GM18517 (cell line): ENCODE measurements at regions not wholly inside any gene's neighbourhood (a gene's known extent, or its start where the extent isn't known, plus 50 kb on each side); places are given as distances from the start of the nearest gene placed in this dataset.
A peak's percentile ranks its signal among the peaks of the same experiment; 100 is the strongest.

ENCODE experiments used
- ATAC-seq: cut with Tn5 transposase; IDR thresholded peaks from one replicate; pipeline ENCODE4 v1.9.1; 2021; ENCODE audit warnings: mild to moderate bottlenecking, moderate library complexity; ENCODE audit not compliant: unreplicated experiment

- ATAC-seq = no peak
Observed at GRCh38 chr2:220654322-220654721, 917.8 kb downstream of the EPHA4 start.

GRCh38 chr2:220660277-220661145 is 911.6 kb downstream of the EPHA4 start:
- ATAC-seq = no peak

GRCh38 chr2:220662431-220662830 is 909.7 kb downstream of the EPHA4 start:
- no peak for ATAC-seq

GRCh38 chr2:220663065-220663464 is 909.0 kb downstream of the EPHA4 start:
- ATAC-seq = no peak

DNA sequence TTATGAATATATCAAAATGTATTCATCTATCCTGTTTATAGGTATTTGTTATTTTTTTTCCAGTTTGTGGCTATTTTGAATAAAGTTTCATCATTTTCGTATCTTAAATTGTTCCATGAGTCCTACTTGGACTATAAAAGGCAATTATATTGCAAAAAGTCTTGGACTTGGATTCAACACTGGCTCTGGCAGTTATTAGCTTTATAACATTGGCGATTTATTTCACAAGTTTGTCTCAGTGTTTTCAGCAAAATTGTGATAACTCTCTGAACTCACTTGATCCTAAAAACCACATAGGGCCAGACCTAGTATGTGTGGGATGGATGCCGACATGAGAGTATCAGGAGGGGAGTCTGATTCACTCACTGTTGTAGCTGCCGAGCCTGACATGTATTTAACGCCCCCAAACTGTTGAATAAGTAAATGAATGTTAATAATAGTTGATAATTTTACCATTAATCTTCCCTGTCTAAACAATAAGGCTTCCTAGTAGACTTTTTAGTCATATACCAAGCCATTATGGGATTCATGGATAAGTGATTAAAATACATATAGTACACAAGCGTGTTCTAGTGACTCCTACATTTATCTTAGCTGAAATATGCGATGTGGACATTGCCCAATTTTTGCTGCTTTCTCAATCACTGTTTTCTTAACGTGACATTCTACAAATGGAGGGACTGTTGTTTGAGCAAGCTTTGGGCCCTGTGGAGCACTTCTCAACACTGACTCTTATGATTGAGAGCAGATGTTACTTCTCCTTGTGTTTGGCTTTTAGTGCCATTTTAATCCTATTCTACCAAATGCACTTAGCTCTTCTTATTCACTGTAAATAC is 907.6 kb downstream of the EPHA4 start:
- no peak for ATAC-seq

DNA sequence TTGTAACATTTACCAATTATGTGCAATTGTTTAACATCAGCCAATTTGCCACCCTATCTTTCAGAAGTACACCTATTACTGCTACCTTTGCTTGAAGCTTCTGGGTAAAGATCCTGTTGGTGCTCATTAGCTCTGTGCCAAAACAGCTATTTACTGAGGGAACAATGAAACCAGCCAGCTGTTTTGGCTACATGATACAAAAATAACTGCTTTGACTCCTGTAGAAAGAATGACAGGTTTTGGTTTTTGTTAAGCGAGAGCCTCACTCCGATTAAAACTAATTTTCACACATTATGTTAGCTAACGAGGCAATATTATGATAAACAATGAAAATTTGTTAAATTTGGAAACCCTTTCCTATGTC is 907.0 kb downstream of the EPHA4 start:
- no peak for ATAC-seq

- no peak for ATAC-seq
Observed at GRCh38 chr2:220669324-220669723, 902.8 kb downstream of the EPHA4 start.

DNA sequence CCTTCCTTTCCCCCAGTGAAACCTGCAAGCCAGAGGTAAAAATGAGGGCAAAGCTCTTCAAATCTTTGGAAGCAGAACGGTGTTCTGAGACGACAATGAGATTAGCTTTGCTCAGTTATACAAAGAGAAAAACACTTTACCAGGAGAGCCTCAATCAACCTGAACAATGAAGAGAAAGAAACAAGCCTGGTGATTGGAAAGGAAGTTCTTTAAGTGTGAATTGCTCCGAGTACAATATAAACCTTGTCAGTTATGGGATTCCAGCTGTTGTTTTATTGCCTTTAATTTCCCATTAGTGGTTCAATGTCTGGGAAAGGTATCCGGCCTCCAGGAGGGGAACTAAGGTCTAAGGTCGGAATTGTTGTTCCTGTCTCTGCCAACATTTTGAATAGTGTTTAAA is 901.6 kb downstream of the EPHA4 start:
- ATAC-seq = no peak

DNA sequence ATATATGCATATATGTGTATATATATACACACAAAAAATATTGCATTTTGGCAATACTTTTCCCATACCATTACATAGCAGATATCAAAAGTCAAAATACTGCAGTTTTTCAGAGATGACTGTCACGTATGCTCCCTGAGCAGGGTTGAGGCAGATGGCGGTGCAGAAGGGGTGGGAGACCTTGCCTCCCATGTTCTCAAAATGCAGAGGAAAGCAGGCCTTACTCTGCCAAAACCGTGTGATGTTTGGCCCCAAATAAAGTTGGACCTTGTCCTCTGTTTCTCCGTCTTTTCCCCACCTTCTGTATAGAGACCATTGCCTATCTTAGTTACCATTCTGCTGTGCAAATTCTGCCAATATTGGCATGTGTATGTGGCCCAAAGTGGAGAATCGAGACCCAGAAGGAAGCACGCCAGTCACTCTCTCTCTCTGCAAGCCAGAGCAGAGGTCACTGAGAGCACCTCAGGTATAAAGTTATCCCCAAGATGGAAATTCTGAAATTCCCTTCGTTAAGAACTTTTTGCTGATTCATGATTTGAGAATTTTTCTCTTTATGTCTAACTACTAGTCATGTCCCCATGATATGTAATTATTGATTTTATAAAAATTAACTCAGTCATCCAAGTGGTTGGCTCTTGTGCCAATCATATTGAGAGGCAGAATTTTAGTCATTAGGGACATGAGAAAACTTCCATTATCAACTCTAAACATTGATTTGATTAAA is 898.8 kb downstream of the EPHA4 start:
- ATAC-seq = no peak

GRCh38 chr2:220674033-220674432 is 898.1 kb downstream of the EPHA4 start:
- ATAC-seq = no peak

DNA sequence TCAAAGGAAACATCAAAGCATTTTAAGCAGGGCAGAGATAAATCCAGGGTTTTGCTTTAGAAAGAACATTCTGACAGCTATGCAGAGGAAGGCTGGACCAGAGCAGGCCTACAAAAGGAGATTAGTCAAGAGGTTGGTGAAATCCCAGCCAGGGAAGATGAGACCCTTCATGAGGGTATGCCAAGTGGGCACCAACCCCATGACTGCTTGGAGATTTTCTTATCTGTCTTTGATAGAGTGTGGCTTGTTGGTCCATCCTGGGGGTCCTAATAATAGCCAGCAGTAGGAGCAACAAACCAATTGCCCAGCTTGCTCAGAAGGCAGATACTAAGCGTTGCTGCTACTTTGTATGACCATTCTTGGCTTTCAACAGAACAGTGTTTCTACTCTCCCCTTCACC is 895.4 kb downstream of the EPHA4 start:
- ATAC-seq = no peak

DNA sequence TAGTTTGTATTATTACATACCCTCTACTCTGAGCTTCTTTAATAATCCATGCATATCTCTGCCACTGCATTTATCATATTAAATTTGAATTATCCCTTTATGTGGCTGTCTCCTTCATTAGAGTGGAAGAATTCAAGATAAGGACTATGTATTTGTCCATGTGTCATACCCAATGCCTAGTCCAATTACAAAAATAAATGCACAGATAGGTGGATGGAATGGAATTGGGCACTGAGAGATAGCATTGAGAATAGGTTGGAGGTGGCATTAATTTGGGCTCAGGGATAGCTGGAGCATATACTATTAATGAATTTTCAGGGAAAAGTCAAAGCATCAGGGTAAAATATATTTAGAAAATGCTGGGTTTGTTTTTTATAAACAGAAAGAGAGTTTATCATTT is 893.2 kb downstream of the EPHA4 start:
- ATAC-seq = no peak

DNA sequence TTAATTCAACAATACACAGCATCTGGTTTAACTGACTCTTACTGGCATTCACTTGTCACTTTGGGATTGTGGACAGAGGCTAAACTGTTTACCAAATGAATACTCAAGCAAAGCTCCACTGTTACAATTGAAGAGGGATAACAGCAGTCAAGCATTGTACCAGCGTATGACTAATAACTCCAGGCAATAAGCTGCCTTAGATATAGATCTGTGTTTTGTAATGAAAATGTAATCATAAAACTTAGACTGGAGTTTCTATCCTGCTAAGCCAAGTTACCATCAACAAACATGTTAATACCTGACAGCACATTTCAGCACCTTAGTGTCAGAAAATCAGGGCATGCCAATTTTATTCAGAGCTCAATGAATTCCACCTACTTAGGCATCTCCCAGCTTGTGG is 889.5 kb downstream of the EPHA4 start:
- no peak for ATAC-seq

DNA sequence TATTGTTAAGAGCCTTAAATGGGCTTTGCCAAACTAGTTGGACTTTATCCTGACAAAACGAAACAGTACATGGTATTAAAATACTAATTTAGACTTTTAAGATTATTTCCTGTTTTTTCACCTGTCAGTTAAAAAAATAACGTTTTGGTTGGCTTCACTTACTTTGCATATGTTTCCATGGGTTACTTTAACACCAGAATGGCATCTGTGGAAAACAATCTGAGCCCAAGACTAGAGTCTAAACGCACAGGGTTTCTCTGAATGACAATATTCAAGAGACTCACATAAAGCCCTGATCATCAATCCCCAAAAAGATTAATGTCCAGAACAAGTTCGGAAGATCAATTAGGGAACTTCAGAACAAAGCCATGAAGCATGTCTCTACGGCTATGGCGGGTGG is 888.0 kb downstream of the EPHA4 start:
- no peak for ATAC-seq

DNA sequence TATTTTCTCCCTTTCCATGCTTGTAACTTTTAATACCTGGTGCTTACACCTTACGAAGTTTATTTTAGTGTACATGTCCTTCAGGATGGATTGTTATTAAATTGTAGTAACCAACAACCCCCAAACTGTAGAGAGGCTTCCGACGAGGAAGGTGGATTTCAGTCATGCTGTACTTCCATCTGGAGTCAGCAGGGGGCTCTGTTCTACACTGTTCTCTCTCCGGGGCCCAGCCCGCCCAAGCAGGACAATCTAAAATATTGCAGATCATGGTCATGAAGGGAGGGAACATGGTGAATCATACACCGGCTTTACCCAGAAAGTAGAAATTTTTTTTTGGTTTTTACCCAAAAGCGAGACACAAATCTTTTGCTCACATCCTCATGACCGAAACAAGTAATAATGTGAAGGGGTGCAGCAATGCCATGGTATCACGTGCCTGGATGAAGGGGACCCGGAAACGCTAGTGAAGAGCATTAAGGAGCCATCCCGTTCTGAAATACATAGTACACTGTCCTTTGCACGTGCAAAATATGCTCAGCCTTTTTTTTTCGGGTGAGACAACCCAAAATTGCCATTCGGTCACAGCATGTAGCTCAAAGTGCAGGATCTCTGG is 884.8 kb downstream of the EPHA4 start:
- ATAC-seq = peak; percentile 81

DNA sequence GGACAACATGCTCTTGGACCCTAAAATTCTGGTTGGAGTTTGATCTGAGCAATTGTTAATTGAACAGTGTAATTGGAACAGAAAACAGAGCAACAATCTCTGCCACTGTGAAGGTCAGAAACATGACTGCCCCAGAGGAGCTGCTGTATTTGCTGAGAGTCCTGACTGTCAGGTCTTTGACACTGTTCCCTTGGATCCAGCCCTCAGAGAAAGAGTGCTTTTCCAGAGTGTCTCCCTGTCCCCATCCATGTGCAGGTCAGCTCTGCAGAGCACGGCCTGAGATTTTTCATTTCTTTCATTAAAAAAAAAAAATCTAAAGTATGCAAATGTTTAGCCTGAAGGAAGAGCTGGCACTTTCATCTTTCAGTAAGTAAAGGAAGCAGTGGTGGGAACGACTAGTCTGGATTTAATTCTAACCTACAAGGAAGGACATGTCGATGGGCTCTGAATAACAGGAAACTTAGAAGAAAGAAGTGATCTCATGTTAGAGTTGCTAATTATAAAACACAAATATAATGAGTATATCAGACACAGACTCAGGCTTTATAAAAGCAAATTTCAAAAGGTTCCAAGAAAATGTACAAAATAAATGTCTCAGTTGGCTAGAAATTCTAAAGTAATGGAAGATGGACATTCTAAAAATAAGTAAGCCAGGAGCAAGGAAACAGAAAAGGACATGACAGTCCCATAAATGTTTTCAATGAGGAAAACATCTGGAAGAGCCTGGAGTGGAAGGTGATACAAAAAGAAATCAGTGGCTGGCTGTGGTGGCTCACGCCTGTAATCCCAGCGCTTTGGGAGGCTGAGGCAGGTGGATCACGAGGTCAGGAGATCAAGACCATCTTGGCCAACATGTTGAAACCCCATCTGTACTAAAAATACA is 876.5 kb downstream of the EPHA4 start:
- ATAC-seq = no peak

GRCh38 chr2:220696280-220696669 is 875.8 kb downstream of the EPHA4 start:
- ATAC-seq = no peak

DNA sequence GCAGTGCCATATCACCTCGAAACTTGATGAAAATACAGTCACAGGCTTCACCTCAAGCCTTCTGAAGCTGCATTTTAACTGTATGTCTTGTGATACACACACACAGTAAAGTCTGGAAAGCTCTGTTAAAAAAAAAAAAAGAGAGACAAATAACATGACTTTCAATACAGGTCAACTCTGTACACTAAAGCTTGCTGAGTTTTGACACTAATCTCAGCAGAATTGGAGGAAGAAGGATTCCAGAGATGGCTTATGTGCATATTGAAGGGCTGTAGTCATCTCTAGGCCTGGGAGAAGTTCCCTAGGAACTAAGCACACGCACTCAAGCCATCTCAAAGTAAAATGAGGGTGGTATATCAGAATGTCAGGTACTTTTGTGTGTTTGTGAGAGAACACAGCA is 875.1 kb downstream of the EPHA4 start:
- no peak for ATAC-seq

DNA sequence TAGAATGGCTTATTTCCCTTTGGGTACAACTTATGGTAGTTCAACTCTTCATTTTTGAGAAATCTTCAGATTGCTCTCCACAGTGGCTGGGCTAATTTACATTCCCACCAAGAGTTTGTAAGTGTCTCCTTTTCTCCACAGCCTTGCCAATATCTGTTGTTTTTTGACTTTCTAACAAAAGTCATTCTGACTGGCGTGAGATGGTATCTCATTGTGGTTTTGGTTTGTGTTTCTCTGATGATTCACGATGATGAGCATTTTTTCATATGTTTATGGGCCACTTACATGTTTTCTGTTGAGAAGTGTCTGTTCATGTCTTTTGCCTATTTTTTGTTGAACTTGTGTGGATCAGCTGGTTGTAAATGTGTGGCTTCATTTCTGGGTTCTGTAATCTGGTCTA is 871.0 kb downstream of the EPHA4 start:
- no peak for ATAC-seq

GRCh38 chr2:220703279-220703678 is 868.8 kb downstream of the EPHA4 start:
- ATAC-seq = no peak
